K562 (cell line): ENCODE measurements at regions not wholly inside any gene's neighbourhood (a gene's known extent, or its start where the extent isn't known, plus 50 kb on each side); places are given as distances from the start of the nearest gene placed in this dataset.

Experiments used
- ATF1 ChIP-seq, 2 experiments: fragments of 450-650 bp in 1 of 2; IDR thresholded peaks; 2 replicates each; pipeline ENCODE4 v1.6.1; 2016; ENCODE audit warnings: missing compliant biosample characterization in 1 of 2, missing genetic modification characterization in 1 of 2
- BCLAF1 ChIP-seq, 2 experiments: fragments of 450-650 bp in 1 of 2; IDR thresholded peaks; 2 replicates each; pipeline ENCODE4 v1.6.1; 2011 to 2017; ENCODE audit warnings: low read depth in 2 of 2, antibody characterized with exemption in 1 of 2, borderline replicate concordance in 1 of 2, low read length in 1 of 2, mild to moderate bottlenecking in 1 of 2, mixed read lengths in 1 of 2; ENCODE audit not compliant: control insufficient read depth in 1 of 2
- CREB5 ChIP-seq: fragments of 250-450 bp; sonication (Bioruptor Pico); IDR thresholded peaks from 2 replicates; pipeline ENCODE4 v1.5.0; 2020; ENCODE audit warnings: mild to moderate bottlenecking
- CTCF ChIP-seq, 3 experiments: IDR thresholded peaks in 2 of 3; conservative IDR thresholded peaks in 1 of 3; 2 replicates each; pipeline ENCODE4 v1.5.1; 2011 to 2012; ENCODE audit warnings: low read length in 3 of 3, mild to moderate bottlenecking in 3 of 3, control low read depth in 2 of 3, improper control_type of control experiment in 1 of 3, inconsistent platforms in 1 of 3, low read depth in 1 of 3, mixed read lengths in 1 of 3, moderate library complexity in 1 of 3; ENCODE audit not compliant: insufficient read depth in 2 of 3
- EZH2 ChIP-seq: IDR thresholded peaks from 2 replicates; pipeline ENCODE4 v1.6.1; 2012; ENCODE audit warnings: low read depth, mild to moderate bottlenecking, inconsistent platforms, low read length, borderline replicate concordance
- FOSL1 ChIP-seq: fragments of 200-800 bp; sonication (Bioruptor generic); conservative IDR thresholded peaks from 2 replicates; pipeline ENCODE4 v1.6.1; 2016; ENCODE audit warnings: missing genetic modification characterization, missing compliant biosample characterization
- NR3C1 ChIP-seq: sonication (generic); formaldehyde crosslinking; IDR thresholded peaks from 2 replicates; pipeline ENCODE4 v1.8.1; 2022; ENCODE audit warnings: missing genetic modification reagents
- POU5F1 ChIP-seq: fragments of 150-350 bp; IDR thresholded peaks from 2 replicates; pipeline ENCODE4 v1.6.1; 2014; ENCODE audit warnings: borderline replicate concordance, low read length, low read depth, mild to moderate bottlenecking; ENCODE audit not compliant: partially characterized antibody

- TF ChIP-seq CREB5 (CRISPR knock-in tag) = no peak
- TF ChIP-seq BCLAF1 (IDR thresholded peaks at IDR 0.05; ENCODE audit: borderline replicate concordance in 1 of 2, control insufficient read depth in 1 of 2, low read depth in 2 of 2, low read length in 1 of 2) = no peak
- TF ChIP-seq POU5F1 = no peak
- TF ChIP-seq NR3C1 = no peak
- TF ChIP-seq CTCF (IDR thresholded peaks at IDR 0.05 in 2 of 3, conservative IDR thresholded peaks at IDR 0.05 in 1 of 3; ENCODE audit: insufficient read depth in 2 of 3, low read depth in 1 of 3, low read length in 3 of 3) = no peak
- no peak for TF ChIP-seq FOSL1
- TF ChIP-seq ATF1 (CRISPR knock-in tag; IDR thresholded peaks at IDR 0.05) = no peak
- TF ChIP-seq ATF1 (tag; IDR thresholded peaks at IDR 0.05) = no peak
- TF ChIP-seq EZH2 = no peak
Observed at GRCh38 chr11:29017941-29018340, 909.8 kb downstream of the METTL15 start.
